H1 (cell line): ENCODE measurements at regions not wholly inside any gene's neighbourhood (a gene's known extent, or its start where the extent isn't known, plus 50 kb on each side); places are given as distances from the start of the nearest gene placed in this dataset.

Experiments
- CTCF ChIA-PET: fragments of 300-600 bp; sonication (Branson Sonifier 250); formaldehyde crosslinking; loops from one replicate; lab custom pipeline; 2021; ENCODE audit not compliant: partially characterized antibody; lab: Charles Lee
- POLR2A ChIA-PET: fragments of 300-600 bp; sonication (Branson Sonifier 250); formaldehyde crosslinking; loops from one replicate; lab custom pipeline; 2021; ENCODE audit warnings: inconsistent platforms; ENCODE audit not compliant: partially characterized antibody; lab: Charles Lee
- DNase-seq, 2 experiments: peaks; one replicate each; pipeline versions ENCODE4 v3.0.0 to v3.0.0-alpha.2; 2010 to 2022; ENCODE audit warnings: low spot score in 2 of 2, low read depth in 1 of 2, mixed read lengths in 1 of 2
- FAIRE-seq: peaks from 2 replicates; lab custom pipeline; 2011; peaks lifted over from hg19 to GRCh38; lab: Jason Lieb, UNC
- H2AFZ ChIP-seq: 2 replicates; pipeline ENCODE4 v1.8.1; 2012; ENCODE audit warnings: low read length, inconsistent platforms
- H2AK5ac ChIP-seq: 2 replicates; pipeline ENCODE4 v1.6.1; 2013; ENCODE audit warnings: low read depth, low read length
- H2BK120ac ChIP-seq: replicated peaks from 2 replicates; pipeline ENCODE3; 2013; ENCODE audit warnings: low read depth, low read length, inconsistent platforms
- H2BK12ac ChIP-seq: 2 replicates; pipeline ENCODE4 v1.6.1; 2013; ENCODE audit warnings: low read depth, low read length
- H2BK15ac ChIP-seq: 2 replicates; pipeline ENCODE4 v1.6.1; 2013; ENCODE audit warnings: low read length
- H2BK20ac ChIP-seq: 2 replicates; pipeline ENCODE4 v1.6.1; 2013; ENCODE audit warnings: low read length
- H2BK5ac ChIP-seq: 2 replicates; pipeline ENCODE4 v1.6.1; 2013; ENCODE audit warnings: low read depth, low read length
- H3K14ac ChIP-seq: 2 replicates; pipeline ENCODE4 v1.6.1; 2013; ENCODE audit warnings: inconsistent platforms; ENCODE audit not compliant: insufficient read length
- H3K18ac ChIP-seq: 2 replicates; pipeline ENCODE4 v1.6.1; 2013; ENCODE audit warnings: low read length; ENCODE audit errors: extremely low read depth
- H3K23ac ChIP-seq: 2 replicates; pipeline ENCODE4 v1.6.1; 2013; ENCODE audit warnings: inconsistent platforms; ENCODE audit not compliant: insufficient read length
- H3K23me2 ChIP-seq: 2 replicates; pipeline ENCODE4 v1.6.1; 2013; ENCODE audit warnings: low read depth, low read length
- H3K27ac ChIP-seq: 2 replicates; pipeline ENCODE4 v1.6.1; 2011; ENCODE audit warnings: low read depth, low read length, inconsistent platforms
- H3K27me3 ChIP-seq, 4 experiments: replicated peaks in 1 of 4; 1 replicate in 1 of 4; 2 replicates in 3 of 4; pipeline versions ENCODE4 v1.6.1 to v1.8.1; 2011 to 2013; ENCODE audit warnings: low read length in 3 of 4, mild to moderate bottlenecking in 3 of 4, inconsistent platforms in 2 of 4, mixed read lengths in 2 of 4, moderate library complexity in 1 of 4; ENCODE audit not compliant: control insufficient read depth in 3 of 4, insufficient read depth in 3 of 4; ENCODE audit errors: extremely low read depth in 1 of 4
- H3K36me3 ChIP-seq, 4 experiments: 2 replicates each; pipeline versions ENCODE4 v1.6.1 to v1.8.1; 2011 to 2013; ENCODE audit warnings: mild to moderate bottlenecking in 4 of 4, low read length in 3 of 4, moderate library complexity in 2 of 4, control low read depth in 1 of 4, inconsistent platforms in 1 of 4; ENCODE audit not compliant: insufficient read depth in 4 of 4, control insufficient read depth in 2 of 4
- H3K4ac ChIP-seq: replicated peaks from 2 replicates; pipeline ENCODE3; 2013; ENCODE audit warnings: low read length, low read depth, mixed read lengths, inconsistent platforms; ENCODE audit not compliant: insufficient read length
- H3K4me1 ChIP-seq, 4 experiments: replicated peaks in 1 of 4; 1 replicate in 1 of 4; 2 replicates in 3 of 4; pipeline versions ENCODE4 v1.6.1 to v1.8.1; 2011 to 2013; ENCODE audit warnings: low read length in 3 of 4, inconsistent platforms in 2 of 4, mixed read lengths in 1 of 4; ENCODE audit not compliant: insufficient read depth in 4 of 4, control insufficient read depth in 3 of 4
- H3K4me2 ChIP-seq, 2 experiments: 2 replicates each; pipeline versions ENCODE4 v1.6.1 to v1.8.1; 2011 to 2013; ENCODE audit warnings: low read depth in 2 of 2, low read length in 2 of 2, control low read depth in 1 of 2, inconsistent platforms in 1 of 2, mild to moderate bottlenecking in 1 of 2; ENCODE audit not compliant: insufficient read depth in 1 of 2
- H3K4me3 ChIP-seq, 4 experiments: fragments of 200-600, 300-600 bp in 1 of 4; sonication (generic), shearing (Covaris generic), sonication (Bioruptor Twin) in 1 of 4; 2 replicates each; pipeline versions ENCODE4 v1.5.1 to v1.8.1; 2011 to 2016; ENCODE audit warnings: low read length in 4 of 4, low read depth in 3 of 4, control low read depth in 2 of 4, inconsistent platforms in 2 of 4, mild to moderate bottlenecking in 2 of 4, mixed read lengths in 1 of 4, moderate library complexity in 1 of 4; ENCODE audit not compliant: insufficient read depth in 2 of 4; ENCODE audit errors: extremely low read depth in 1 of 4
- H3K56ac ChIP-seq: replicated peaks from 2 replicates; pipeline ENCODE3; 2013; ENCODE audit warnings: low read depth, mild to moderate bottlenecking, mixed read lengths, low read length, inconsistent platforms; ENCODE audit not compliant: insufficient read length
- H3K79me1 ChIP-seq: 2 replicates; pipeline ENCODE4 v1.6.1; 2013; ENCODE audit warnings: low read depth, low read length, control low read depth
- H3K79me2 ChIP-seq, 2 experiments: 2 replicates each; pipeline versions ENCODE4 v1.6.1 to v1.8.1; 2012 to 2013; ENCODE audit warnings: low read length in 2 of 2, mild to moderate bottlenecking in 2 of 2, inconsistent platforms in 1 of 2; ENCODE audit not compliant: insufficient read depth in 2 of 2, control insufficient read depth in 1 of 2
- H3K9ac ChIP-seq, 4 experiments: replicated peaks in 1 of 4; 1 replicate in 1 of 4; 2 replicates in 3 of 4; pipeline versions ENCODE4 v1.6.1 to v1.8.1; 2011 to 2013; ENCODE audit warnings: low read depth in 3 of 4, low read length in 3 of 4, control low read depth in 2 of 4, mild to moderate bottlenecking in 2 of 4, moderate library complexity in 2 of 4, inconsistent platforms in 1 of 4; ENCODE audit errors: extremely low read depth in 1 of 4
- H3K9me3 ChIP-seq, 2 experiments: 2 replicates each; pipeline versions ENCODE4 v1.6.1 to v1.8.1; 2012 to 2013; ENCODE audit warnings: mild to moderate bottlenecking in 2 of 2, moderate library complexity in 2 of 2, control low read depth in 1 of 2, inconsistent platforms in 1 of 2, low read depth in 1 of 2, low read length in 1 of 2, mixed read lengths in 1 of 2; ENCODE audit not compliant: insufficient read depth in 2 of 2
- H4K20me1 ChIP-seq, 2 experiments: replicated peaks in 1 of 2; 2 replicates each; pipeline versions ENCODE3 to v1.8.1; 2011 to 2013; ENCODE audit warnings: inconsistent platforms in 2 of 2, low read length in 2 of 2, mild to moderate bottlenecking in 1 of 2; ENCODE audit not compliant: insufficient read depth in 2 of 2, control insufficient read depth in 1 of 2
- H4K5ac ChIP-seq: 2 replicates; pipeline ENCODE4 v1.6.1; 2013; ENCODE audit warnings: low read length, low read depth, mixed read lengths, inconsistent platforms; ENCODE audit not compliant: insufficient read length
- H4K8ac ChIP-seq: 2 replicates; pipeline ENCODE4 v1.8.0; 2013; ENCODE audit warnings: mild to moderate bottlenecking, moderate library complexity, low read length, inconsistent platforms; ENCODE audit not compliant: insufficient read depth; ENCODE audit errors: extremely low read depth
- H4K91ac ChIP-seq: replicated peaks from 2 replicates; pipeline ENCODE3; 2013; ENCODE audit warnings: low read length, mixed read lengths, inconsistent platforms; ENCODE audit not compliant: insufficient read length
- GABPA ChIP-seq: IDR thresholded peaks from 2 replicates; pipeline ENCODE4 v1.6.1; 2011; ENCODE audit warnings: mild to moderate bottlenecking, low read length, moderate library complexity, borderline replicate concordance; ENCODE audit not compliant: insufficient read depth
- JUND ChIP-seq: IDR thresholded peaks from 2 replicates; pipeline ENCODE4 v1.6.1; 2011; ENCODE audit warnings: mild to moderate bottlenecking, improper control_type of control experiment, low read length
- KDM1A ChIP-seq: fragments of 200-600, 300-600 bp; sonication (generic); IDR thresholded peaks from 2 replicates; pipeline ENCODE4 v1.7.1; 2016; ENCODE audit warnings: mild to moderate bottlenecking, low read length, borderline replicate concordance
- POLR2AphosphoS5 ChIP-seq: IDR thresholded peaks from 2 replicates; pipeline ENCODE4 v1.6.1; 2011; ENCODE audit warnings: low read depth, low read length
- SAP30 ChIP-seq: fragments of 300-600 bp; sonication (generic); IDR thresholded peaks from 2 replicates; pipeline ENCODE4 v1.7.1; 2012; ENCODE audit warnings: low read length, moderate library complexity, mild to moderate bottlenecking, inconsistent platforms; ENCODE audit not compliant: insufficient read depth, insufficient replicate concordance
- TEAD4 ChIP-seq: IDR thresholded peaks from 2 replicates; pipeline ENCODE4 v1.6.1; 2012; ENCODE audit warnings: low read depth, low read length, inconsistent platforms, mixed read lengths
- WGBS, 2 experiments: shearing (Covaris generic) in 1 of 2; methylation state at CpG; one replicate each; pipeline versions ENCODE4 v1.1.6 to v1.1.7; 2013 to 2015; ENCODE audit warnings: low lambda C conversion rate in 2 of 2, mixed read lengths in 2 of 2, inconsistent platforms in 1 of 2, low coverage in 1 of 2, missing lambda C conversion rate in 1 of 2; ENCODE audit not compliant: insufficient replicate concordance in 2 of 2, insufficient coverage in 1 of 2, insufficient read length in 1 of 2; ENCODE audit errors: extremely low coverage in 1 of 2, missing lambda C conversion rate in 1 of 2; 5-methylcytosine and 5-hydroxymethylcytosine counted together

GRCh38 chr5:167877114-167877722, 414.2 kb upstream of the WWC1 start:
- FAIRE-seq = no peak
- Histone ChIP-seq H3K18ac (no peak overlapping the region), H4K5ac (no peak overlapping the region), H2AFZ (no peak overlapping the region), H2BK120ac (no peak overlapping the region), H3K36me3 (no peaks in the 10 kb centered on the region)
- WGBS, 2 experiments = 86% methylated on average over 5 of the region's 5 CpGs; no CpG with 5 or more reads in 1 of the 2 experiments
- no peak for TF ChIP-seq TEAD4
- TF ChIP-seq SAP30 = no peak
- TF ChIP-seq POLR2AphosphoS5 = no peak
- no peak for TF ChIP-seq GABPA
- no peak for TF ChIP-seq JUND
- no peak for TF ChIP-seq KDM1A
- TF ChIP-seq, all 59 proteins: peak for 0
- H3K4ac ChIP-seq = no peak overlapping the region
- no peak overlapping the region for H3K4me2 ChIP-seq
- no peak overlapping the region for H3K27ac ChIP-seq
- H3K79me1 ChIP-seq = no peaks in the 10 kb centered on the region
- DNase-seq = no peak
- no peak overlapping the region for H2BK20ac ChIP-seq
- POLR2A ChIA-PET = no interaction called here
- no peak overlapping the region for H4K91ac ChIP-seq
- no peaks in the 10 kb centered on the region for H3K79me2 ChIP-seq
- no peak overlapping the region for H3K56ac ChIP-seq
- H3K4me1 ChIP-seq = no peaks in the 10 kb centered on the region
- no peak overlapping the region for H3K14ac ChIP-seq
- CTCF ChIA-PET = interaction anchor here (0.9 to 1.2 kb wide), 3 partner anchors 10 to 18 kb away, joined by 3 to 5 read pairs (median 3); no protein-coding TSS in a partner anchor
- H3K27me3 ChIP-seq = no peaks in the 10 kb centered on the region
- no peak overlapping the region for H2BK5ac ChIP-seq
- no peak overlapping the region for H2AK5ac ChIP-seq
- H3K23me2 ChIP-seq = no peaks in the 10 kb centered on the region
- H3K23ac ChIP-seq = no peak overlapping the region
- no peaks in the 10 kb centered on the region for H3K9me3 ChIP-seq
- H4K8ac ChIP-seq = no peak overlapping the region
- no peak overlapping the region for H2BK15ac ChIP-seq
- H3K9ac ChIP-seq = no peak overlapping the region
- H2BK12ac ChIP-seq = no peak overlapping the region
- H4K20me1 ChIP-seq = no peaks in the 10 kb centered on the region
- H3K4me3 ChIP-seq = no peak overlapping the region
